Stimulated activated naive CD8-positive, alpha-beta T cell treated with anti-CD3 and anti-CD28 coated beads, Interleukin-15, Interleukin-2, amounts not matched to agents 100 ng/mL and 50 ng/mL, for 24 hours (primary cell): ENCODE measurements at regions not wholly inside any gene's neighbourhood (a gene's known extent, or its start where the extent isn't known, plus 50 kb on each side); places are given as distances from the start of the nearest gene placed in this dataset.

Experiments used
- H3K27ac Mint-ChIP-seq: one replicate; pipeline ENCODE4 v1.8.0; 2021; ENCODE audit warnings: mild to moderate bottlenecking, mixed read lengths
- H3K27me3 Mint-ChIP-seq: one replicate; pipeline ENCODE4 v1.8.0; 2021; ENCODE audit warnings: mixed read lengths
- H3K36me3 Mint-ChIP-seq: one replicate; pipeline ENCODE4 v1.8.0; 2021; ENCODE audit warnings: low read depth, mixed read lengths
- H3K4me1 Mint-ChIP-seq: one replicate; pipeline ENCODE4 v1.8.0; 2021; ENCODE audit warnings: low read depth, mixed read lengths
- H3K4me3 Mint-ChIP-seq: one replicate; pipeline ENCODE4 v1.8.0; 2021; ENCODE audit warnings: mild to moderate bottlenecking, mixed read lengths
- H3K9me3 Mint-ChIP-seq: one replicate; pipeline ENCODE4 v1.8.0; 2021; ENCODE audit warnings: mixed read lengths

DNA sequence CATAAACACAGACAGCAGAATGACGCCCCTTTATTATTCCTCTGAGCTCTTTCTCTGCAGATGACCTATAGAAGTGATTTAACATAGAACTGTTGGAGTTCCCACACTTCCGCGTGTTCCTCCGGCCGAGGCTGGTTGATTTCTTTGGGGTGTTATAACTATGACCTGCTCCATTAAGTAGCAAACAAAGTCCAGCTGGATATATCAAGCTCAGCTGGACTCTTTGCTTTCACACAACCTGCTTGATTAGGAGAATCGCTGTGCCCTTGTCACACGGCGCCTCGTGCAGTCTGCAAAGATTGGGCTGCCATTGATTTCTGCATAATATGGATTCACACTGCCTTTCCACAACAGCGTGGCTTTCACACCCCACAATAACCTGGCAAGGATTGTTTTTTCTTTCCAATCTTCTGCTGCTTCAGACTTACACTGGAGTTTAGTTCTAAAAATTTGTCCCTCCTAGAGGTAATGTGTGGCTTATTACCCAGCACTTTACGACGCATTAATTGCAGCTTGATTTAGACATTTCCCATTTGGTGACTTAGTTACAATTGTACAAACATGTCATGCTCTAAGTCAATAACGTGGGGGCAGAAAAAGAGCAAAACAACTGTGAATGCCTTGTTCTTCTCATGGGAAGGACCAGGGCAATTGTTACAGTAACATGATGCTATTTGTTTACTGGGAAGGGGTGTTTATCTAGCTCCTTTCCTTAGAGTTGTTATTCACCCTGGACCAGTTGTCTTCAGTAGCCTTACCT, 485.7 kb downstream of the TXNL1 start:
- Mint-ChIP-seq H3K36me3 (no peaks in the 10 kb centered on the region), H3K4me3 (no peak overlapping the region), H3K9me3 (peaks cover 4% of the 10 kb centered on the region), H3K27ac (no peak overlapping the region), H3K27me3 (no peaks in the 10 kb centered on the region), H3K4me1 (no peaks in the 10 kb centered on the region)

DNA sequence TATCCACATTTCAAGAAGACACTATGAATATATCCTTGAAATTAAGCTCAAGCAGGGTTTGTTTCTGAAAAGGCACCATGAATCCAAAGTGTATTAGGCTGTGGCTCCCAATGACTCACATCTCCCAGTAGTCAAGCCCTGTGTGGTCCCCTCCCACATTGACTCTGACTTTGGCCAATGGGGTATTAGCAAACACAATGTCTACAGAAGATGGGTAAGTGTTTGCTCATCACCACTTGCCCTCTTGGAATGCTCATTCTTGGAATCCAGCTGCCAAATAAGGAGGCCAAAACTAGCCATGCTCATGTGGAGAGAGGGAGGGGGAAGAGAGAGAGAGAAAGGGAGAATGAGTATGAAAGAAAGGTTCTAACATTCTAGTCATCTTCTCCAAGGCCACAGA, 490.0 kb downstream of the TXNL1 start:
- no peaks in the 10 kb centered on the region for H3K36me3 Mint-ChIP-seq
- H3K4me1 Mint-ChIP-seq: no peaks in the 10 kb centered on the region
- no peaks in the 10 kb centered on the region for H3K27me3 Mint-ChIP-seq
- no peaks in the 10 kb centered on the region for H3K9me3 Mint-ChIP-seq
- H3K27ac Mint-ChIP-seq: no peak overlapping the region
- H3K4me3 Mint-ChIP-seq: no peak overlapping the region

DNA sequence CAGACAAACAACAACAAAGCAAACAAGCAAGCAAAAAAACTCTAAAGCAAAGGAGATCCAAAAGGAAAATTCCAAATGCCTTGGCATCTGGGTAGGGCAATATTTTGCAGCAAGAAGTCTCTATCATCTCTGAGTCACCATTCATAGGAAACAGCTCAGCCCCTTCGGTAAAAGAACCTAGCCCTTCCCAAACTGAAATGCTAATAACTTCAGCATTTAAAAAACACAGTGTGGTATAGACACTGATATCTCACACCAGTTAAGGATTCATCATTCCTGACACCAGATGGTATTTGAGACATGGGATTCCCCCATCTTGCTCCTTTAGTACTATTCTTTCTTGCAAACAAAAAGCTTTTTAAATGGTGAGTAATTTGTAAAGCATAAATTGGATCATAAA, 491.8 kb downstream of the TXNL1 start:
- no peak overlapping the region for H3K27ac Mint-ChIP-seq
- H3K4me3 Mint-ChIP-seq: no peak overlapping the region
- H3K4me1 Mint-ChIP-seq: no peaks in the 10 kb centered on the region
- H3K27me3 Mint-ChIP-seq: no peaks in the 10 kb centered on the region
- H3K9me3 Mint-ChIP-seq: no peaks in the 10 kb centered on the region
- no peaks in the 10 kb centered on the region for H3K36me3 Mint-ChIP-seq

DNA sequence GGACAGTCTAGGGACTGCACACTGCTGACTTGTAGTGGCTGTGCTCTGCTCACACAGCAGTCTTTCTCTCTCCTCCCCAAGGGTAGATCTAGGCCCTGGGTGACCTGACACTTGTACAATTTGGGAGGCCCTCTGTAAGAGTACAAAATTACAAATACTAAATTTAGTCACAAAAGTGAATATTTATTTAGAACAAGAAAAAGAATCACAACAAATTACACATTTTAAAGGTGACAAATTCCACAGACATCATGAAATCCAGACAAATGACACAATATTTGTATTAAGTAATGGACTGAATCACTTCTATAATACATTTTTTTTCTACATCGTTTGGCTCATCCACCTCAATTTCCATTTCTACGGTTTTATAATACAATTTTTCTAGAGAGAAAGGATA, 496.4 kb downstream of the TXNL1 start:
- Mint-ChIP-seq H3K9me3 (no peaks in the 10 kb centered on the region), H3K27me3 (no peaks in the 10 kb centered on the region), H3K27ac (no peak overlapping the region), H3K36me3 (no peaks in the 10 kb centered on the region), H3K4me1 (no peaks in the 10 kb centered on the region), H3K4me3 (no peak overlapping the region)

DNA sequence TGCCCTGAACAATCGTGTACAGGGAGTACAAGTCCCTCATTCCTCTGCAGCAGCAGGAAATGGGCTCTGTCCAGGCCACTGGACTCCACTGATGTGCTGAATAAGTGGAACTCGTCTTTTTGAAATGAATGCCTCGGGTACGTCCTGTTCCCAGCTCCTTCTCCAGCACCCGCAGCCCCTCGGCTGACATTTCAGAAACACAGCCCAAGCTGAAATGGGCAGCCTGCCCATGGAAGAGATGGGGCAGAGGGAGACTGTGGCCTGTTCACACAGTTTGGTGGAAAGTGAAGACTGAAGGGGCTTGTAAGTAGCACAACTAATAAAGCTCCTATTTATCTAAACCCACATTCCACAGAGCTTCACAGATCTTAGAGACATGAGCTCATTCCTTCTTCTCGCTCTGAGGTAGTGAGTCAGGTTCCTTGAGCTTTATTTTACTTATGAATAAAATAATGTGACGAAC, 498.6 kb downstream of the TXNL1 start:
- Mint-ChIP-seq H3K27me3 (no peaks in the 10 kb centered on the region), H3K4me3 (no peak overlapping the region)

DNA sequence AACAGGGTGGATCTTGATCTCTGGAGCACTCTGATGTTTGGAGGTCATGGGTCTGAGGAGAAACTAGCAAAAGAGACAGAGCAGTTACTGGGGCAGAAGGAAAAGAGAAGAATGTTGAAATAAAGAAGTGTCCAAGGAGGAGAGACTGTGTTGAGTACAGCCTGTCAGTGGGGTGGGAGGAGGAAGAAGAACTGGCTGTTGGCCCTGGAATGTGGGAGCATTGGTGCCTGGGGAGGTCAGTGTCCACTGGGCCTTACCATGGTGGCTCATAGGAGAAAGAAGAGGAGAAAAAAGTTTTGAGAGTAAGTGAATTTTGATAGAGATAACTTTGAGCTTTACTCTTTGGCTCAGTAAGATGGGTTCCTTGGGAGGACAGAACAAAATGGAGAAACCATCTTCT, 499.0 kb downstream of the TXNL1 start:
- Mint-ChIP-seq H3K27ac (no peak overlapping the region), H3K4me1 (no peaks in the 10 kb centered on the region), H3K4me3 (no peak overlapping the region), H3K36me3 (no peaks in the 10 kb centered on the region), H3K27me3 (no peaks in the 10 kb centered on the region), H3K9me3 (no peaks in the 10 kb centered on the region)

More for the DNA sequence above, 498.6 kb downstream of the TXNL1 start:
- no peaks in the 10 kb centered on the region for H3K4me1 Mint-ChIP-seq
- H3K27ac Mint-ChIP-seq: no peak overlapping the region
- no peaks in the 10 kb centered on the region for H3K9me3 Mint-ChIP-seq
- no peaks in the 10 kb centered on the region for H3K36me3 Mint-ChIP-seq

DNA sequence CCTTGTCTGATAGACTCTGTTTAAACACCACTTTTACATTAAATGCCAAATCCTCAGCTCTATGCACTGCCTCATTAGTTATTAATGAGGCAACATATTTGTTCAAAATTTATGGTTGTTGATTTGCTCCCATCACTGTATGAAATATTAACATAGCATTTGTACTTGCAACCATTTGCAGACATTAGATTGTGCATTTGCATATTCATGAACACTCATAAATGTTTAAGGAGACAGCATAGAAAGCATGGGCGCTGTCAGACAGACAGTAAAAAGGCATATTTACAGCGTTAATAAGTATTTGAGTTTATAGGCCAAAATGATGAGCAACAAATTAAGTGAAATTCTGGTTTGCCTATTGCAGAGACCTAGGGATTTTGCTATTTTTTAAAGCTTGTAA, 502.3 kb downstream of the TXNL1 start:
- no peaks in the 10 kb centered on the region for H3K27me3 Mint-ChIP-seq
- H3K36me3 Mint-ChIP-seq: no peaks in the 10 kb centered on the region
- H3K27ac Mint-ChIP-seq: no peak overlapping the region
- H3K4me3 Mint-ChIP-seq: no peak overlapping the region
- H3K4me1 Mint-ChIP-seq: no peaks in the 10 kb centered on the region
- H3K9me3 Mint-ChIP-seq: no peaks in the 10 kb centered on the region

DNA sequence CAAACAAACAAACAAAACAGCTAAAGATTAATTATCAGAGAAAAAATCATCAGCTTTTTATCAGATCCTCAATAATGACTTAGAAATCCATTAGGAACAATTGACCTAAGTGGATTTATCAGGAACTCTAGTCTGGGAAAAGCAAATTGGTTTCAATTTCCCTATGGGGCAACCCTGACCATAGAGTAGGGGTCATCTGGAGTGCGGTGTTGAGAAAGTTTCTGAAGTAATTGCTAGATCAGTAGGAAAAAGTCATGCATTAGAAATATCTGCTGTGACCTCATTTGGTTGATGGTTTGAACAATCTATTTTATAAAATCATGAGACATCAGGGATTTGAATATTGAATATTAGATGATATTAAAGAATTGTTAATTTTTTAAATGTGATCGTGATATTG, 507.9 kb downstream of the TXNL1 start:
- peaks cover 2% of the 10 kb centered on the region for H3K9me3 Mint-ChIP-seq
- no peaks in the 10 kb centered on the region for H3K4me1 Mint-ChIP-seq
- no peak overlapping the region for H3K4me3 Mint-ChIP-seq
- H3K27me3 Mint-ChIP-seq: no peaks in the 10 kb centered on the region
- no peak overlapping the region for H3K27ac Mint-ChIP-seq
- H3K36me3 Mint-ChIP-seq: no peaks in the 10 kb centered on the region

DNA sequence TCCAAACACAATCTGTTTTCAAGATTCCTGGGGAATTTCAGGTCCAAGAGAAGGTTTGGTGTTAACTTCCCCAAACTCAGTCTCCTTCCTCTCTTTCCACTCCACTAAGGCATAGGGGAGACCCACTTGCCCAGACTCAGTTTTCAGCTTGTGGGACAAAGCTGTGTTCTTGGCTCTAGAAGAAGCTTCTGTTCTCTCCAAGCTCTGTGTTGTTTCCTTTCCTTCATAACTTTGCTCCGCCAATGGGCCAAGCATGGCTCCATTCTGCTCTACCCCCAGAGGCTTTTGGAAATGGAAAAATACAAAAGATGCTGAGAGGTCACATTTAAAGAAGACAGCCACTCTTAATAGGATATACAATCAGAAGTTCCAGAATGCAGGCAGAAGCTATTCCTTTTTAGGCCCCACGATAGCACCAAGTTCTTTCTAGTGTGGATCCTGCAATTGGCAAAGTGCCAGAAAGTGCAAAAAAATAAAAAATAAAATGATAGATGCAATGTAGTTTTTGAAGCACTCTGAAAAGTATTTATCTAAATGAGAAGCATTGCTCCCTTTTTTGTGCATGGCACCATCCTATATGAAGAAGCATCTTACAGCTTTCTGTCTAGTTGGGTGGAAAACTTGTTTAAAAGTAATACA, 510.1 kb downstream of the TXNL1 start:
- Mint-ChIP-seq H3K27ac (no peak overlapping the region), H3K4me1 (no peaks in the 10 kb centered on the region), H3K4me3 (no peak overlapping the region), H3K36me3 (no peaks in the 10 kb centered on the region), H3K27me3 (no peaks in the 10 kb centered on the region), H3K9me3 (peaks cover 5% of the 10 kb centered on the region)

DNA sequence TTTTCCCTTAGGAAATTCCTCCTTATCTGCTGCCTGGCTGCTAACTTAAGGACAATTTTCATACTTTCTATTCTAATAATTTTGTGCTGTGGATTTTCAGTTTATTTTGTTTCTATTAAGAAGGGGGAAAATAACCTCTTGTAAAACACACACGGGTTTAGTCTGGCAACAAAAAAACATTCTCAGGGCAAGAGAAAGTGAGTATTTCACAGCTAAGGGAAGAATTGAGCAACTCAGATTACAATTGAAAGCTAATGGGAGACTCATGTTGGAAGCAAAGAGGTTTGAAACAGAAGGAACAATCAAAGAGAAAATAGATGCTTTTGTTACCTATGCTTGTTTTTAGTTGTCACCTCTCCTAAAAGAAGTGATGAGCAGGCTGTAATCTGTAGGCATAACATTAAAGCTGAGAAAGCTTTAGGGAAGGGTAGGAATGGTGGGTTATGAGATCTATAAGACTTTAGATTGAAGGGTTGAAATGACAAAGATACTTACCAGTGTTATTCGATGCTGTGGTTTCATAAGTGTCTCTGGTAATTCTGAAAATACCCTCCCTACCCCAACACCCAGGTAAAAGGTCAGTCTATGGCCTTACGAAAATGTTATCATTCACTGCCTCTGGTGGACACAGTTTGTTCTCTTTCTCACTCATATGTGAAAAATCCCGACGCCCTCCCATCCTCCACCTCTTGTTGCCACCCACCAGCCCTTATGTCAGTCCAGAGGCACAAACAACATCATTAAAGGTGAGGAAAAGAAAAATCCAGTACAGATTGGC, 510.9 kb downstream of the TXNL1 start:
- no peak overlapping the region for H3K4me3 Mint-ChIP-seq
- H3K4me1 Mint-ChIP-seq: no peaks in the 10 kb centered on the region
- H3K36me3 Mint-ChIP-seq: no peaks in the 10 kb centered on the region
- peaks cover 5% of the 10 kb centered on the region for H3K9me3 Mint-ChIP-seq
- H3K27me3 Mint-ChIP-seq: no peaks in the 10 kb centered on the region
- no peak overlapping the region for H3K27ac Mint-ChIP-seq

DNA sequence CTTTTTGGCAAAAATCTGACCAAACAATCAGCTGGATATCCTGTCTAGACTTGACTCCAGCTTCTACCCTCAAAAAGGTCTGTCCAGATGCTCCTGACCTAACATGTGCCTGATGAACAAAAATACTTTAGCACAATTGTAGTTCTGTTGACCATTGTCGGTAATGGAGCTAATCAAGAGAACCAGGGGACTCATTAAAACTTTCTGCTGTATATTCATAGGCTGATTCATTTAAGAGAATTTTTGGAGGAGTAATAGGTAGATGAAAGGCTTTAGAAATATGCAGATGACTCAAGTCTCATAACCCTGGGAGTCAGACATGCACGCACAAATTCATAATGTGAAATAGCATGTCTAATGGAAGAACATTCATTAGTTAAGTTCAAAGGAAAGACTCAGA, 514.2 kb downstream of the TXNL1 start:
- Mint-ChIP-seq H3K27me3 (no peaks in the 10 kb centered on the region), H3K4me1 (no peaks in the 10 kb centered on the region), H3K4me3 (no peak overlapping the region), H3K9me3 (peaks cover 5% of the 10 kb centered on the region), H3K27ac (no peak overlapping the region), H3K36me3 (no peaks in the 10 kb centered on the region)

DNA sequence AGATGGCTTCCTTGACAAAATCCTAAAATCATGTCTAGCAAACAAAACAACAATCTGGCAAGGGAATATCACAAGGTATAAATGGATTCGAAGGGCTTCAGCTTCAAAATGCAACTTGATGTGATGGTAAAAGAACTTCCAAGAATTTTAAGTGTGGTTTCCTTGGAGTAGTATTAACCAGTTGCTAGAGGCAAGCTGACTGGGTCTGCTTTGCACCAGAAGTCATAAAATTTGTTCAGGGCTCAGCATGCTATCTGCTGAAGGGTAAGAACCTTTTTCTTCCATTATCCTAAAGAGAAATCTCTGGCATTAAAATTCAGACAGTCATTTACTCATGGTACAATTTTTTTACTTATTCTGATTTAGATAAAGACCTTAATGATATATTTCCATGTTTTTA, 516.7 kb downstream of the TXNL1 start:
- Mint-ChIP-seq H3K27ac (no peak overlapping the region), H3K27me3 (no peaks in the 10 kb centered on the region), H3K36me3 (no peaks in the 10 kb centered on the region), H3K4me3 (no peak overlapping the region), H3K9me3 (peaks cover 5% of the 10 kb centered on the region), H3K4me1 (no peaks in the 10 kb centered on the region)

DNA sequence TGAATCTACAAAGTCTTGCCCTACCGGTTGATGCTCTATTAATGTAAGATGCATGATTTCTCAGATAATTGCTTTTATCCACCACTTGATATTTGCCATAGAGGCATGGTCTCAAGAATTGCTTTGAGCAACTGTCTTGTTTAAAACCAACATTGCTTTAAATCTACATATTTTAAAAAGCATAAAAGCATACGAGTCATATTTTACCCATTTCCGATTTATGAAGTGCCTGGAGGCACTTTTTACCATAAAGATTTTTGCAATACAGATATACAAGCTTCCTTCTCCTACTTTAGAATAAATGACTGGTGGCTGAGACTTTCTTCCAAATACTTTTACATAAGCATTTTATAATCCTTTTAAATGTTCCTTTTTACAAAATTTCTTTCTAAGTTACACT, 517.6 kb downstream of the TXNL1 start:
- Mint-ChIP-seq H3K27me3 (no peaks in the 10 kb centered on the region), H3K36me3 (no peaks in the 10 kb centered on the region), H3K4me1 (no peaks in the 10 kb centered on the region), H3K27ac (no peak overlapping the region), H3K9me3 (peaks cover 5% of the 10 kb centered on the region), H3K4me3 (no peak overlapping the region)

DNA sequence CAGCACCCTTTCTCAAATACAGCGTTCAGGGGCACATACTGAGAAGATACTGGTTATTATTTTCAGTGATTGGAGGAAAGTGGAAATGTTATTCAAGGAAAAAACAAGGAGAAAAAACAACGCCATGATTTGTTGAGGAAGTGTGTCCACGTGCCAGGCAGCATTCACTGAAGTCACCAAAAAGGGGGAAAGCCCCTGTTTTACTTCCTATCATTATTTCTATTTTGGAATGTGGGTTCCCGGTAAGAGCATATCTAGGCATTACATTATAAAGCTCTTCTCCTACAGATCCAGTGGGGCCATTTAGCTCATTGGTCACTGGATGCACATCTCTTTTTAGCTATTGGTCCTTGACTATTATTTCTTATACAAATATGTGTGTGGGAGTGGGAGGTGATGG, 518.7 kb downstream of the TXNL1 start:
- Mint-ChIP-seq H3K9me3 (no peaks in the 10 kb centered on the region), H3K36me3 (no peaks in the 10 kb centered on the region), H3K4me1 (peaks cover 9% of the 10 kb centered on the region), H3K27ac (no peak overlapping the region), H3K4me3 (no peak overlapping the region), H3K27me3 (no peaks in the 10 kb centered on the region)

DNA sequence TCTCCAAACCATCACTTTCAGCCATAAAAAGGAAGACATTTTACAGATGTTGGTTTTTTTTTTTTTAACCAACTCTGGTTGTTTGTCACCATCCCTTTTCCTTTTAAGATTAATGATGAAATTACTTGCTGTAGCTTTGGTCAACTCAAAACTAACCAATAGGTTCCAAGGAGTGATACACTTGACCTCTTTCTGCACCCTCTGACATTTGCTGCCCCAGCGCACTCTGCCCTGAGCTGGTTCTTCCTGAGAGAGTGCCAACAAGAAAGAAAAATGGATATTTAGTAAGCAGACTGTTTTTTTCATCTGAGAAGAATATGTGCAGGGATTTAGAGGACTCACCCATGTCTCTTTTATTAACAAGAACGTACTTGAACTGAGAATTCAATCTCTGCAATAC, 520.0 kb downstream of the TXNL1 start:
- Mint-ChIP-seq H3K36me3 (no peaks in the 10 kb centered on the region), H3K27me3 (peaks cover 3% of the 10 kb centered on the region), H3K4me1 (peaks cover 16% of the 10 kb centered on the region), H3K4me3 (no peak overlapping the region), H3K9me3 (no peaks in the 10 kb centered on the region), H3K27ac (no peak overlapping the region)
